Fibroblast of mammary gland (primary cell): ENCODE measurements at regions not wholly inside any gene's neighbourhood (a gene's known extent, or its start where the extent isn't known, plus 50 kb on each side); places are given as distances from the start of the nearest gene placed in this dataset.

Experiments used
- DNase-seq: peaks from one replicate; pipeline ENCODE4 v3.0.0-alpha.2; 2010; ENCODE audit warnings: low read depth
- H3K4me3 ChIP-seq: 2 replicates; pipeline ENCODE4 v1.5.1; 2011; ENCODE audit warnings: low read depth, mild to moderate bottlenecking, low read length, moderate library complexity; ENCODE audit not compliant: control insufficient read depth
- CTCF ChIP-seq: conservative IDR thresholded peaks from 2 replicates; pipeline ENCODE4 v1.5.1; 2011; ENCODE audit warnings: low read depth, low read length, inconsistent platforms; ENCODE audit not compliant: control insufficient read depth, insufficient read depth

- no peak overlapping the region for H3K4me3 ChIP-seq
- no peak for TF ChIP-seq CTCF
- DNase-seq = no peak
Measured at GRCh38 chr11:13224324-13224723, 53.3 kb upstream of the BMAL1 start.

- DNase-seq = no peak
- H3K4me3 ChIP-seq = no peak overlapping the region
- TF ChIP-seq CTCF = no peak
Measured at GRCh38 chr11:13225038-13226001, 52.3 kb upstream of the BMAL1 start.

GRCh38 chr11:13227676-13228255 is 49.8 kb upstream of the BMAL1 start:
- DNase-seq = no peak
- TF ChIP-seq CTCF = no peak
- H3K4me3 ChIP-seq = no peak overlapping the region
